Right atrium auricular region (tissue), 2 donors: ENCODE measurements at regions not wholly inside any gene's neighbourhood (a gene's known extent, or its start where the extent isn't known, plus 50 kb on each side); places are given as distances from the start of the nearest gene placed in this dataset.
"Not testable (repeated sequence)": the region's sequence is repeated elsewhere in the genome, so short reads cannot be mapped to it uniquely, and the experiment has no call there.

Experiments used
- DNase-seq: peaks from one replicate; pipeline ENCODE4 v3.0.0-alpha.2; 2019; ENCODE audit warnings: low spot score
- H3K27ac ChIP-seq, 2 donors: fragments of 200-600 bp; sonication (generic); 1 replicate in 1 of 2; 2 replicates in 1 of 2; pipeline ENCODE4 v1.5.1; 2016 to 2019
- H3K27me3 ChIP-seq, 2 donors: fragments of 200-600 bp; sonication (generic); one replicate each; pipeline versions ENCODE4 v1.5.1 to v1.6.0; 2017 to 2019
- H3K36me3 ChIP-seq: fragments of 200-600 bp; sonication (generic); one replicate; pipeline ENCODE4 v1.5.1; 2016
- H3K4me1 ChIP-seq, 2 donors: fragments of 200-600 bp; sonication (generic); one replicate each; pipeline versions ENCODE4 v1.5.1 to v1.6.0; 2017 to 2019
- H3K4me3 ChIP-seq, 2 donors: fragments of 200-600 bp; sonication (generic); 1 replicate in 1 of 2; 2 replicates in 1 of 2; pipeline ENCODE4 v1.5.1; 2017 to 2019; ENCODE audit warnings: mild to moderate bottlenecking in 1 of 2, moderate library complexity in 1 of 2
- H3K9me3 ChIP-seq, 2 donors: fragments of 200-600 bp; sonication (generic); one replicate each; pipeline ENCODE4 v1.5.1; 2019
- TF ChIP-seq, protein P1 (sequence below), 2 donors: fragments of 200-600 bp; sonication (generic); IDR thresholded peaks; one replicate each; pipeline ENCODE4 v1.5.1; 2019; ENCODE audit warnings: antibody characterized with exemption in 2 of 2

DNA sequence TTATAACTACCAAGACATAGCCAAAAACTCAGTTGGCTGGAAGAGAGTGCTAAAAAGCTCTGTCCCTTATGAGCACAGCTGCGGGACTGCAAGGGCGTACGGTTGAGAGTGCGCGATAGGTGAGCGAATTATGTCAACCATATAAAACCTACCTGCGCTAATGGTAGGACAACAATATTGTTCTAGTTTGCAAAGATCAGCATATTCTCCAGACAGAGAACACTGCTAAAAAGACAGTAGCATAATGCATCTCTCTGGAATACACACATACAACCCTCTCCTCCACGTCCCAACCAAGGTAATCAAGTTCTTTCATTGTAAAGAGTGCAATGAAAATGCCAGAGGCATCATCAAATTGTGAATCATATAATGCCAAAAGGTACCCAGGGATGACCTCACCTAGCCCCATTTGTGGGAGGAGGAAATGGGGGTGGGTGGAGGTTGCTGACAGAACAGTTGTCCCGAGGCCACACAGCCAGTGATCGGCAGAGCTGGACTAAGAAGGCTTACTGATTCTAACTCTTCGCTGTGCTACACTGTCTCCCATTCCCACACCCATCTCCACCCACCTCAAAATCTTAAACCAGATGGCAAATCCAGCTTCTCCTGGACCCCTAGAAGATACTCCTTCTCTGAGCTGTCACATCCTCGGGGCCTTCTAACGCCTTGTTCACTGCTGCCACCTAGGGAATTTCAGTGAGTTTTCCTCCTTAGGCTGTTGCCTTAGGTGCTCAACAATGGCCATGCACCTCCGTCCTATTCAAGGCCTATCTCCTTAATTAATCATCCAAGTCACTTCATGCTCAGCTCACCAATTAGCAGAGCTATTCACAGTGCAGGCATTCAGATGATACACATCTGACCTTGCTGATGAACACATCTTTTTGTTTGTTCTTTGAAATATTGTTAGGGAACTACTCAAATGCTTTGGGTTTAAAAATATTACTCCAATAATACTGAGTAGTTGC, 60.7 kb downstream of the RPL22L1 start:
- Histone ChIP-seq H3K9me3 (no peaks in the 10 kb centered on the region), H3K27me3 (no peaks in the 10 kb centered on the region), H3K27ac (no peak overlapping the region), H3K4me1 (peaks cover 0 to 3% of the 10 kb centered on the region in 2 donors), H3K4me3 (no peak overlapping the region), H3K36me3 (no peaks in the 10 kb centered on the region)
- TF ChIP-seq, protein P1, sequence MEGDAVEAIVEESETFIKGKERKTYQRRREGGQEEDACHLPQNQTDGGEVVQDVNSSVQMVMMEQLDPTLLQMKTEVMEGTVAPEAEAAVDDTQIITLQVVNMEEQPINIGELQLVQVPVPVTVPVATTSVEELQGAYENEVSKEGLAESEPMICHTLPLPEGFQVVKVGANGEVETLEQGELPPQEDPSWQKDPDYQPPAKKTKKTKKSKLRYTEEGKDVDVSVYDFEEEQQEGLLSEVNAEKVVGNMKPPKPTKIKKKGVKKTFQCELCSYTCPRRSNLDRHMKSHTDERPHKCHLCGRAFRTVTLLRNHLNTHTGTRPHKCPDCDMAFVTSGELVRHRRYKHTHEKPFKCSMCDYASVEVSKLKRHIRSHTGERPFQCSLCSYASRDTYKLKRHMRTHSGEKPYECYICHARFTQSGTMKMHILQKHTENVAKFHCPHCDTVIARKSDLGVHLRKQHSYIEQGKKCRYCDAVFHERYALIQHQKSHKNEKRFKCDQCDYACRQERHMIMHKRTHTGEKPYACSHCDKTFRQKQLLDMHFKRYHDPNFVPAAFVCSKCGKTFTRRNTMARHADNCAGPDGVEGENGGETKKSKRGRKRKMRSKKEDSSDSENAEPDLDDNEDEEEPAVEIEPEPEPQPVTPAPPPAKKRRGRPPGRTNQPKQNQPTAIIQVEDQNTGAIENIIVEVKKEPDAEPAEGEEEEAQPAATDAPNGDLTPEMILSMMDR (IDR thresholded peaks at IDR 0.05) = peak; percentile 37 to 65
- no peak for DNase-seq

DNA sequence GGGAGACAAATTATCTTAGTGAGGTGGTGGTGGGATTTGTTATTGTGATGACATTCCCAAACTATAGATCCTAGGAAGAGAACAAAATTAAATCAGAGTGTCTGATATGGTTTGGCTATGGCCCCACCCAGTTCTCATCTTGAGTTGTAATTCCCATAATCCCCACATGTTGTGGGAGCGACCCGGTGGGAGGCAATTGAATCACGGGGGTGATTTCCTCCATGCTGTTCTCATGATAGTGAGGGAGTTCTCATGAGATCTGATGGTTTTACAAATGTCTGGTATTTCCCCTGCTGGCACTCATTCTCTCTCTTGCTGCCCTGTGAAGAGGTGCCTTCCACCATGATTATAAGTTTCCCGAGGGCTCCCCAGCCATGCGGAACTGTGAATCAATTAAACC, 62.0 kb downstream of the RPL22L1 start:
- Histone ChIP-seq H3K27ac (no peak overlapping the region), H3K4me1 (peaks cover 0 to 3% of the 10 kb centered on the region in 2 donors), H3K9me3 (no peaks in the 10 kb centered on the region), H3K27me3 (no peaks in the 10 kb centered on the region), H3K36me3 (no peaks in the 10 kb centered on the region), H3K4me3 (no peak overlapping the region)
- no peak for DNase-seq
- TF ChIP-seq, protein P1 (IDR thresholded peaks at IDR 0.05) = no peak

DNA sequence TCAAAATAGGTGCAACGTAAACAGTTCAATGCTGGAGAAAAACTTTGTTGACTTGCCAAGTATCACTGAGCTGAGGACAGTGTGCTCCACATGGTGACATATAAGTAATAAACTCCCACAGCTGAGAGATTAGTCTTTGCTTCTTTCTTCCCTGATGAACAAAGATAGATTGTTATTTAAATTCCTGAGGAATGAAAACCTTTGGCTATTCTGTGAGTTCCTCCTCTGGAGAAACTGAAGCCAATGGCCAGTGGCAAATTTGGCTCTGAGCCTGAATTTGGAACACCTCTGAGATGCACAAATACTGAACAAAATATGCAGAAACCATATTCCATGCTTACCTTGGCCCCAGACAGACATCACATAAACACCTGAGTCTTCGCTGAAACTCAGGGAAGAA, 63.3 kb downstream of the RPL22L1 start:
- Histone ChIP-seq H3K36me3 (no peaks in the 10 kb centered on the region), H3K4me3 (no peak overlapping the region), H3K9me3 (no peaks in the 10 kb centered on the region), H3K27ac (no peak overlapping the region), H3K27me3 (no peaks in the 10 kb centered on the region), H3K4me1 (peaks cover 0 to under 1% of the 10 kb centered on the region in 2 donors)
- TF ChIP-seq, protein P1 (IDR thresholded peaks at IDR 0.05) = no peak
- DNase-seq = no peak

DNA sequence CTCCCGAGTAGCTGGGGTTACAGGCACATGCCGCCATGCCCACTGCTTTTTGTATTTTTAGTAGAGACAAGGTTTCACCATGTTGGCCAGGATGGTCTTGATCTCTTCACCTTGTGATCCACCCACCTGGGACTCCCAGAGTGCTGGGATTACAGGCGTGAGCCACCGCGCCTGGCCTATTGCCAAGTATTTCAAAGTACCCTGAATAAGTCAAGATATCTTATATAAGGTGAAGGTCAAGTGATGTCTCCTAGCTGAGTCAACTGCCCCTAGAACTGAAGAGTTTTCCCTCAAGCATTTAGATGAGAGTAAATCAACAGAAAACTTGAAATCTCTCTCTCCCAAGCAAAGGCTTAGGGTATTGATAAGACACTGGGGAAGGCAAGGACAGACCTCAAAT, 63.9 kb downstream of the RPL22L1 start:
- H3K4me3 ChIP-seq = no peak overlapping the region
- no peaks in the 10 kb centered on the region for H3K27me3 ChIP-seq
- no peak for DNase-seq
- H3K9me3 ChIP-seq = no peaks in the 10 kb centered on the region
- no peaks in the 10 kb centered on the region for H3K36me3 ChIP-seq
- TF ChIP-seq, protein P1 (IDR thresholded peaks at IDR 0.05) = no peak
- no peaks in the 10 kb centered on the region for H3K4me1 ChIP-seq
- no peak overlapping the region for H3K27ac ChIP-seq

DNA sequence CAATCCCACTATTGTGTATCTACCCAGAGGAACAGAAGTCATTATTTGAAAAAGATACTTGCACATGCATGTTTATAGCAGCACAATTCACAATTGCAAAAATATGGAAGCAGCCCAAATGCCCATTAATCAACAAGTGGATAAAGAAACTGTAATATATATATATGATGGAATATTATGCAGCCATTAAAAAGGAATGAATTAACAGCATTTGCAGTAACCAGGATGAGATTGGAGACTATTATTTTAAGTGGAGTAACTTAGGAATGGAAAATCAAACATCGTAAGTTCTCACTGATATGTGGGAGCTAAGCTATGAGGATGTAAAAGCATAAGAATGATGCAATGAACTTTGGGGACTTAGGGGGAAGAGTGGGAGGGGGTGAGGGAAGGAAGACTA, 64.7 kb downstream of the RPL22L1 start:
- not testable (repeated sequence) for H3K27ac ChIP-seq, H3K4me1 ChIP-seq, H3K9me3 ChIP-seq, H3K36me3 ChIP-seq, DNase-seq, H3K27me3 ChIP-seq, H3K4me3 ChIP-seq

DNA sequence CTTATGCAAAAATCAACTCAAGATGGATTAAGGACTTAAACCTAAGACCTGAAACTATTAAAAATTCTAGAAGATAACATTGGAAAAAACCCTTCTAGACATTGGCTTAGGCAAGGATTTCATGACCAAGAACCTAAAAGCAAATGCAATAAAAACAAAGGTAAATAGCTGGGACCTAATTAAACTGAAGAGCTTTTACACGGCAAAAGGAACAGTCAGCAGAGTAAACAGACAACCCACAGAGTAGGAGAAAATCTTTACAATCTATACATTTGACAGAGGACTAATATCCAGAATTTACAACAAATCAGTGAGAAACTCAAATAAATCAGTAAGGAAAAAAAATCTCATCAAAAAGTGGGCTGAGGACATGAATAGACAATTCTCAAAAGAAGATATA, 65.4 kb downstream of the RPL22L1 start:
- not testable (repeated sequence) for H3K4me1 ChIP-seq, H3K27me3 ChIP-seq, H3K4me3 ChIP-seq, H3K36me3 ChIP-seq, H3K9me3 ChIP-seq, H3K27ac ChIP-seq, DNase-seq

DNA sequence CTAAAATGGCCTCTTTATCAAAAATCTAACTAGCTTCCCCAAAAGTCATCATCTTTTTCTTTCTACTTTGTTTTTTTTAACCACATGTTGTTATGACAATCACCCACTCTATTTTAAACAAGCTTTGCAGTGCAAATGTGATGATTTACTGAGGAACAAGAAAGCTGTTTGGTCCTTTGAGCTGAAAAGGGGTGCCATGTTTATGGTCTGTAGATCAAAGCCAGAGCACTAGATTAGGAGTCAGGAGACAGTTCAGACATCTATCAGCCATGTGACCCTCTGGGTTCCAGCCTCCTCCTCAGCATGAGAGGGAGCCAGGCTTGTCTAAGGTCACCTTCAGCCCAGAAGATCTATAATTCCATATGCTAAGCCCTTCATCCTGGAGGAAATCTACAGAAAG, 65.9 kb downstream of the RPL22L1 start:
- H3K9me3 ChIP-seq = no peaks in the 10 kb centered on the region
- TF ChIP-seq, protein P1 (IDR thresholded peaks at IDR 0.05) = no peak
- DNase-seq = no peak

More for the DNA sequence above, 65.9 kb downstream of the RPL22L1 start:
- Histone ChIP-seq H3K4me3 (no peak overlapping the region), H3K27ac (no peak overlapping the region), H3K4me1 (no peaks in the 10 kb centered on the region), H3K27me3 (no peaks in the 10 kb centered on the region), H3K36me3 (no peaks in the 10 kb centered on the region)
